ENCODE measurements at regions not wholly inside any gene's neighbourhood (a gene's known extent, or its start where the extent isn't known, plus 50 kb on each side); places are given as distances from the start of the nearest gene placed in this dataset.

GRCh38 chr5:96125231-96125891, 163.7 kb upstream of the ELL2 start:
- WGBS, 2 donors = 43 to 47% methylated on average over 5 of the region's 5 CpGs
- no peak for TF ChIP-seq CTCF (IDR thresholded peaks at IDR 0.05)
- no peak for TF ChIP-seq POLR2A (IDR thresholded peaks at IDR 0.05)
- DNase-seq (ENCODE audit: low spot score in 2 of 2) = no peak
- no peak overlapping the region for H3K4me3 ChIP-seq (ENCODE audit: low read depth, poor library complexity, severe bottlenecking)
- intact Hi-C loops (cut with DNase I; ENCODE audit: low total_unique reads) = no loop called here

DNA sequence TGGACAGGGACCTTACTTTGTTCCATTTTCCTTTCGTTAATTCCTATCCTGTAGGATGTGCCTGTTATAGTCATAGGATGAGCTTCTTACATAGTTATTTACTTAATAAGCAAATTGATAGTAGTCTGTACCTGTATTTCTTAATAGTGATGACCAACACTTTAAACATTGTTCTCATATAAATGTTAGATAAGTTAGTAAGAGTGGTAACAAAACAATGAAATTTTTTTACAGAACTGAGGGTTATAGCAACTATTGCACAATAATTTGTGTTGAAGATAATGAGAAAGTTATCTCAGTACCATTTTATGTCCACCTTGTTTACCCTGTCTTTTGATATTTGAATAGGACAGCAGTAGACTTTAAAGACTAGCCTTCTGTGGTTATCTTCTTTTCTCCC, 162.9 kb upstream of the ELL2 start:
- no peak for DNase-seq (ENCODE audit: low spot score in 2 of 2)
- TF ChIP-seq CTCF (IDR thresholded peaks at IDR 0.05) (no peak), POLR2A (IDR thresholded peaks at IDR 0.05) (no peak)
- intact Hi-C loops (cut with DNase I; ENCODE audit: low total_unique reads) = no loop called here
- WGBS, 2 donors = 86 to 92% methylated on average over 1 of the region's 1 CpG
- no peak overlapping the region for H3K4me3 ChIP-seq (ENCODE audit: low read depth, poor library complexity, severe bottlenecking)

DNA sequence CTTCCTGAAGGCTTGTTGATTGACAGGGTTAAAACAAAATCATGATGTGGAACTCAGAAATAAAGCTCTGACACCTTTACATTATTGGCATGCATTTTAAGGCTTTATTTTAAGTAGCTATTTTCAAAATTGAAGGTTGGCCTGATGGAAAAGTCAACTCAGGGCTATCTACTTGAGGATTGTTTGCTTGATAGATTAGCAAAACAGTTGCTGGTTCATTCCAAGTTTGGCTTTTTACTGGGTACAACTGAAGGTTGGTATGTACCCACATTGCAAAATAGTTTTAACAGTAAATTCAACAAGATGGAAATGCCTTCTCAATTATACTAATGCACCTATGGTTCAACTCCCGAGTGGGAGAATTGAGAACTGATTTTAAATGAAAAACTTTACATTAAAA, 161.8 kb upstream of the ELL2 start:
- intact Hi-C loops (cut with DNase I; ENCODE audit: low total_unique reads) = no loop called here
- WGBS, 2 donors = 96 to 97% methylated on average over 1 of the region's 1 CpG
- no peak for TF ChIP-seq POLR2A (IDR thresholded peaks at IDR 0.05)
- TF ChIP-seq CTCF (IDR thresholded peaks at IDR 0.05) = no peak
- no peak overlapping the region for H3K4me3 ChIP-seq (ENCODE audit: low read depth, poor library complexity, severe bottlenecking)
- DNase-seq (ENCODE audit: low spot score in 2 of 2) = no peak

DNA sequence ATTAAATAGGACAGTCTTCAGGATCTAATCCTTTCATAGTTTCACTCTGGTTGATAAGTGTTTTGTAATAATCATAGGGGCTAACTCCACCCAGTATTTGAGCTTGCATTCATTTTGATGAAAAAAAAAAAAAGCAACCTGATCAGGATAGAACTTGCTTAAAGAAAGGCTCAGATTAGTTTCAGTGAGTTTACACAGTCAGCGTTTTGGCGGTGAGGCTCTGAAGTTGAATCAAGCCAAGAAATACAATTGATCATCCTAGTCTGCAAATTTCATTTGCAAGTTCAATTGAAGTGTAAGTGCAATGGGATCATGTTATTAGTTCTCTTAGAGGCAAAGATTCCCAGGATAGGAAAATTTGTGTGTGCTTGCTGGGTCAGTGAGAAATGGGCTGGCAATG, 159.7 kb upstream of the ELL2 start:
- intact Hi-C loops (cut with DNase I; ENCODE audit: low total_unique reads) = no loop called here
- DNase-seq (ENCODE audit: low spot score in 2 of 2) = no peak
- TF ChIP-seq POLR2A (IDR thresholded peaks at IDR 0.05) (no peak), CTCF (IDR thresholded peaks at IDR 0.05) (no peak)
- WGBS, 2 donors = 44 to 47% methylated on average over 2 of the region's 2 CpGs
- no peak overlapping the region for H3K4me3 ChIP-seq (ENCODE audit: low read depth, poor library complexity, severe bottlenecking)

GRCh38 chr5:96120120-96120519, 158.5 kb upstream of the ELL2 start:
- WGBS, 2 donors = 92 to 95% methylated on average over 1 of the region's 1 CpG
- no peak for DNase-seq (ENCODE audit: low spot score in 2 of 2)
- intact Hi-C loops (cut with DNase I; ENCODE audit: low total_unique reads) = no loop called here
- H3K4me3 ChIP-seq (ENCODE audit: low read depth, poor library complexity, severe bottlenecking) = no peak overlapping the region
- no peak for TF ChIP-seq POLR2A (IDR thresholded peaks at IDR 0.05)
- no peak for TF ChIP-seq CTCF (IDR thresholded peaks at IDR 0.05)

Measured in lower leg skin (tissue), 4 donors.